Fibroblast of mammary gland (primary cell): ENCODE measurements at regions not wholly inside any gene's neighbourhood (a gene's known extent, or its start where the extent isn't known, plus 50 kb on each side); places are given as distances from the start of the nearest gene placed in this dataset.

Experiments
- DNase-seq: peaks from one replicate; pipeline ENCODE4 v3.0.0-alpha.2; 2010; ENCODE audit warnings: low read depth
- H3K4me3 ChIP-seq: 2 replicates; pipeline ENCODE4 v1.5.1; 2011; ENCODE audit warnings: low read depth, mild to moderate bottlenecking, low read length, moderate library complexity; ENCODE audit not compliant: control insufficient read depth
- CTCF ChIP-seq: conservative IDR thresholded peaks from 2 replicates; pipeline ENCODE4 v1.5.1; 2011; ENCODE audit warnings: low read depth, low read length, inconsistent platforms; ENCODE audit not compliant: control insufficient read depth, insufficient read depth

GRCh38 chr12:45535610-45536180, 193.8 kb upstream of the ARID2 start:
- DNase-seq = no peak
- TF ChIP-seq CTCF = no peak
- H3K4me3 ChIP-seq = no peak overlapping the region

GRCh38 chr12:45536284-45536683, 193.2 kb upstream of the ARID2 start:
- no peak overlapping the region for H3K4me3 ChIP-seq
- no peak for TF ChIP-seq CTCF
- no peak for DNase-seq

- TF ChIP-seq CTCF = no peak
- no peak for DNase-seq
- no peak overlapping the region for H3K4me3 ChIP-seq
Measured at GRCh38 chr12:45540661-45541341, 188.7 kb upstream of the ARID2 start.

GRCh38 chr12:45543887-45544286, 185.6 kb upstream of the ARID2 start:
- TF ChIP-seq CTCF = peak; percentile 90
- DNase-seq = peak; percentile 87
- no peak overlapping the region for H3K4me3 ChIP-seq

- no peak overlapping the region for H3K4me3 ChIP-seq
- no peak for TF ChIP-seq CTCF
- DNase-seq = no peak
Measured at GRCh38 chr12:45546545-45546944, 183.0 kb upstream of the ARID2 start.

GRCh38 chr12:45547132-45547531, 182.4 kb upstream of the ARID2 start:
- no peak for DNase-seq
- no peak overlapping the region for H3K4me3 ChIP-seq
- no peak for TF ChIP-seq CTCF
